ENCODE measurements at regions not wholly inside any gene's neighbourhood (a gene's known extent, or its start where the extent isn't known, plus 50 kb on each side); places are given as distances from the start of the nearest gene placed in this dataset.

DNA sequence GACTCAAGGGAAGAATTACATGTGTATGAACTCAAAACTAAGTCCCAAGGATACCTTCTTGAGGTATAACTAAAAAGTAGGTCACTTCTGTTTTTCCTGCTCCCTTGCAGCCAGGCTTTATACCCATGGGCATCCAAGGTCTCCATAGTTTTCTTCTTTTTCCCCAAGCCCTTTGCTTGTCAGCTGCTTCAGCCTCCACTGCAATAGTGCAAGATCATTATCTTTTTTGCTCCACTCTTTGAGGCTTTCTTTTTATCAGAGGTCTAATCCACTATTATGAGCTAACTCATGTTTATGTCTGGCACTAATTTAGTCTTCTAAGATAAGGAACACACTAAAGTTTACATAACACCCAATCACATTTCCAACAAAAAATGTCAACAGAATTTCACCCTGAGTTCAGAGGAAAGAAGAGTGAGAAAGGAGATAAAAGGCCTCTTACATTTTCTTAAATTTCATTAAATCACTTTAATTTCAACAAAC is 121.2 kb upstream of the LSAMP start:
- DNase-seq = no peak
- no peak overlapping the region for H3K27ac ChIP-seq
- H3K4me1 ChIP-seq = peaks cover 3 to 6% of the 10 kb centered on the region in 2 donors
- no peaks in the 10 kb centered on the region for H3K9me3 ChIP-seq
- intact Hi-C loops (cut with DNase I) = no loop called here
- no peaks in the 10 kb centered on the region for H3K36me3 ChIP-seq
- no peaks in the 10 kb centered on the region for H3K27me3 ChIP-seq
- TF ChIP-seq POLR2A (IDR thresholded peaks at IDR 0.05) = no peak
- TF ChIP-seq, protein P1, sequence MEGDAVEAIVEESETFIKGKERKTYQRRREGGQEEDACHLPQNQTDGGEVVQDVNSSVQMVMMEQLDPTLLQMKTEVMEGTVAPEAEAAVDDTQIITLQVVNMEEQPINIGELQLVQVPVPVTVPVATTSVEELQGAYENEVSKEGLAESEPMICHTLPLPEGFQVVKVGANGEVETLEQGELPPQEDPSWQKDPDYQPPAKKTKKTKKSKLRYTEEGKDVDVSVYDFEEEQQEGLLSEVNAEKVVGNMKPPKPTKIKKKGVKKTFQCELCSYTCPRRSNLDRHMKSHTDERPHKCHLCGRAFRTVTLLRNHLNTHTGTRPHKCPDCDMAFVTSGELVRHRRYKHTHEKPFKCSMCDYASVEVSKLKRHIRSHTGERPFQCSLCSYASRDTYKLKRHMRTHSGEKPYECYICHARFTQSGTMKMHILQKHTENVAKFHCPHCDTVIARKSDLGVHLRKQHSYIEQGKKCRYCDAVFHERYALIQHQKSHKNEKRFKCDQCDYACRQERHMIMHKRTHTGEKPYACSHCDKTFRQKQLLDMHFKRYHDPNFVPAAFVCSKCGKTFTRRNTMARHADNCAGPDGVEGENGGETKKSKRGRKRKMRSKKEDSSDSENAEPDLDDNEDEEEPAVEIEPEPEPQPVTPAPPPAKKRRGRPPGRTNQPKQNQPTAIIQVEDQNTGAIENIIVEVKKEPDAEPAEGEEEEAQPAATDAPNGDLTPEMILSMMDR (IDR thresholded peaks at IDR 0.05) = no peak
- H3K4me3 ChIP-seq (replicated peaks in 1 of 3) = no peak overlapping the region

DNA sequence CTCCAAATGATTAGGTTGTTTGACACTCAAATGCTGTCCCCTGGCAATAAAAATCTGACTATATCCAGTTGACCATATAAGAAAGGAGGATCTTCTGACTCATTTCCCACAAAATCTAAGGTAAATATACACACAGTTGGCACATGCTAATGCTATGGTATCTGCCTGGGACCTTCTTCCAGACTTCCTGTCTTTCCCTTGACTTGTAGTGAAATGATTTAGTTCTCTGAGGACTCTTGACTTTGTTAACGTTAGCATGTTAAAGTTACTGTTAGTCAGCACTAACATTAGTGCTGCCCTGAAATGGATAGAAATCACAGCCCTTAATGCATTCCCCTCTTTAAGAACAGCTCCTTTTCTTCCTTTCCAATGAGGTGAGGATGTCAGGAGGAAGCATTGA is 124.3 kb upstream of the LSAMP start:
- intact Hi-C loops (cut with DNase I) = no loop called here

DNA sequence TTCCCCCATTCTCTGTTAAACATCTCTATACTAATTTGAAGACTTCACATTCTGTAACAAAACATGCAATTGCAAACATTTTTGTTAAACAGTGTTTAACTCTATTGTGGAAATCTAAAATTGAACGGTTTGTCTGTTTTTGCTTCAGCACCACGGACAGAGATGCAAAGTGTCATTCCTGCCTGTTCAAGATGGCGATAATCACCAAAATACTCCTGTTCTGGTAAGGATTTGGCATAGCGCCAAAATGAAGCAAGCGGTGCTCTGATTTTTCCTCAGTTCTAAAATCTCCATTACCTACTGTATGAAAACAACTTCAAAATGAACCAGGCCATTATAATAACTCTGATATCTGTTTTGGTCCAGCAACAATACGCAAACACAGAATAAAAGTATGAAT is 129.7 kb upstream of the TUSC7 start:
- no peak for DNase-seq
- Histone ChIP-seq H3K4me1 (no peaks in the 10 kb centered on the region), H3K9me3 (no peaks in the 10 kb centered on the region), H3K27ac (no peak overlapping the region), H3K36me3 (no peaks in the 10 kb centered on the region), H3K4me3 (replicated peaks in 1 of 3) (no peak overlapping the region), H3K27me3 (no peaks in the 10 kb centered on the region)
- intact Hi-C loops (cut with DNase I) = no loop called here
- TF ChIP-seq, protein P1 (IDR thresholded peaks at IDR 0.05) = no peak
- no peak for TF ChIP-seq POLR2A (IDR thresholded peaks at IDR 0.05)
- 8 to 9% methylated on average over 6 of the region's 6 CpGs for WGBS, 2 donors

More for the DNA sequence above, 124.3 kb upstream of the LSAMP start:
- no peak overlapping the region for H3K4me3 ChIP-seq (replicated peaks in 1 of 3)
- peaks cover 3 to 6% of the 10 kb centered on the region in 2 donors for H3K4me1 ChIP-seq
- H3K27me3 ChIP-seq = no peaks in the 10 kb centered on the region
- H3K36me3 ChIP-seq = no peaks in the 10 kb centered on the region
- no peak for DNase-seq
- TF ChIP-seq, protein P1 (IDR thresholded peaks at IDR 0.05) = no peak
- no peak for TF ChIP-seq POLR2A (IDR thresholded peaks at IDR 0.05)
- 26 to 29% methylated on average over 1 of the region's 1 CpG for WGBS, 2 donors
- H3K27ac ChIP-seq = no peak overlapping the region
- no peaks in the 10 kb centered on the region for H3K9me3 ChIP-seq

DNA sequence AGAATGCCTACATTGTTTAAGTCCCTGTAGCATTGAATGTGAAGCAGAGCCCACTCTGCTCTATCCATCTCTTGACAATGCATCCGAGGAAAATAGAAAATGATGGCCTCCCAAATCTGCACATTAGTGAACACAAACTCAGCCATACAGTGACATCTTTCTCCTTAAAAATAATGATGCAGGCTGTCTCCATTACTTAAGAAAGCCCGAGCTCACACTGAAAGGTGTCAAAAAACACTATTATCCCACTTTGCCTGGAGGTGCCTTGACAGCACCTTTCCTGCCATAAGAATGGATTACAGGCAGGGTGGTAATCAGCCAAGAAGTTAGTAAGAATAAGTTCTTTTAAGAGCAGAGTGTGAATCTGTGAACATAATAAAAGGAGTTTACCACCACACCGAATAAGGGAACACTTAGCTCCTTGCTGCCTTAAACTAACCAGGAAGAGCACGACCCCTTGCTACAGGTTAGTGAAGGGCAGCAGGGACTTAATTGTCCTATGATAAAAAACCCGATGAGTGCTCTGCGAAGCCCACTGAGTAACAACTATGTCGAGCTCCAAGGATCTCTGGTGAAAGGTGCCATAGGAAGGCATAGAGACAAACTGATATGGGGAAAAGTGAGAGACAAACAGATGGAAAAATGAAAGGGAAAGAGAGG is 123.2 kb upstream of the TUSC7 start:
- Histone ChIP-seq H3K4me3 (replicated peaks in 1 of 3) (no peak overlapping the region), H3K4me1 (peaks cover 0 to 2% of the 10 kb centered on the region in 2 donors), H3K27me3 (no peaks in the 10 kb centered on the region), H3K9me3 (no peaks in the 10 kb centered on the region), H3K36me3 (no peaks in the 10 kb centered on the region), H3K27ac (no peak overlapping the region)
- intact Hi-C loops (cut with DNase I) = no loop called here
- TF ChIP-seq, protein P1 (IDR thresholded peaks at IDR 0.05) = no peak
- TF ChIP-seq POLR2A (IDR thresholded peaks at IDR 0.05) = no peak
- DNase-seq = no peak
- 82 to 84% methylated on average over 7 of the region's 7 CpGs for WGBS, 2 donors

DNA sequence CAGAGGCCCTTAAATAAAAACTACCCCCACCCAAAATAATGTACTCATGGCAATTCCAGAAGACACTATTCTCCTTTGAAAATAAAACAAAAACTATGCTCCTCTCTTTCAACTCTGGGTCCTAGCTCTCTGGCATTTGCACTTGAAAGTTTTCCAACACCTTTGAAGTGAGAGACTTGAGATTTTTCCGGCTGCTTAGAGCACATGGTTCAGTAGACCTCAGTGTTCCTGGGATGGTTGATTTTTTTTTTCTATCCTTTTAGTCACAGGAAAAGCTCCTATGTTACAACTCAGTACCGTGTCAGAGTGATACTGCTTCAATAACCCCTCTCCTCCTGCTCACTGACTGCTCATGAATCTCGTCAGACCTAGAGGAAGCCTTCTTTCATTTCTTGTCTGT is 118.3 kb upstream of the TUSC7 start:
- Histone ChIP-seq H3K36me3 (no peaks in the 10 kb centered on the region), H3K27me3 (no peaks in the 10 kb centered on the region), H3K4me1 (peaks cover 0 to 6% of the 10 kb centered on the region in 2 donors), H3K4me3 (replicated peaks in 1 of 3) (no peak overlapping the region), H3K9me3 (no peaks in the 10 kb centered on the region), H3K27ac (no peak overlapping the region)
- intact Hi-C loops (cut with DNase I) = no loop called here
- TF ChIP-seq POLR2A (IDR thresholded peaks at IDR 0.05) = no peak
- TF ChIP-seq, protein P1 (IDR thresholded peaks at IDR 0.05) = no peak
- WGBS, 2 donors = 10 to 15% methylated on average over 3 of the region's 3 CpGs
- peak; percentile 12 to 21 for DNase-seq
